ENCODE measurements at regions not wholly inside any gene's neighbourhood (a gene's known extent, or its start where the extent isn't known, plus 50 kb on each side); places are given as distances from the start of the nearest gene placed in this dataset.

- Histone ChIP-seq H2BK120ac (ENCODE audit: low read depth, low read length) (no peak overlapping the region), H2BK15ac (ENCODE audit: low read length) (no peak overlapping the region), H3K18ac (ENCODE audit: low read length) (no peak overlapping the region), H3K27ac (replicated peaks; ENCODE audit: low read length) (no peak overlapping the region), H4K8ac (ENCODE audit: low read depth, low read length) (no peak overlapping the region), H2BK12ac (ENCODE audit: low read length) (no peak overlapping the region), H3K27me3 (ENCODE audit: control insufficient read depth in 3 of 3, insufficient read depth in 3 of 3, low read depth in 1 of 3, low read length in 3 of 3) (no peaks in the 10 kb centered on the region), H3K4ac (ENCODE audit: low read length) (no peak overlapping the region), H3K4me2 (ENCODE audit: insufficient read depth, low read length, poor library complexity, severe bottlenecking) (no peak overlapping the region), H3K79me1 (ENCODE audit: low read depth, low read length) (no peaks in the 10 kb centered on the region), H3K14ac (ENCODE audit: low read length) (no peak overlapping the region), H3K9ac (ENCODE audit: low read depth, low read length, poor library complexity) (no peak overlapping the region), H3K4me1 (ENCODE audit: control insufficient read depth in 2 of 2, insufficient read depth in 1 of 2, low read depth in 1 of 2, low read length in 2 of 2) (no peaks in the 10 kb centered on the region), H4K91ac (ENCODE audit: low read depth, low read length, poor library complexity) (no peak overlapping the region), H2AFZ (ENCODE audit: low read length) (no peak overlapping the region), H2AK5ac (ENCODE audit: low read depth, low read length) (no peak overlapping the region), H3K36me3 (replicated peaks in 1 of 2; ENCODE audit: control insufficient read depth in 2 of 2, insufficient read depth in 2 of 2, low read length in 2 of 2) (no peaks in the 10 kb centered on the region), H2BK5ac (ENCODE audit: low read length) (no peak overlapping the region), H3K9me3 (replicated peaks in 1 of 2; ENCODE audit: control insufficient read depth in 2 of 2, insufficient read depth in 1 of 2, low read depth in 1 of 2, low read length in 2 of 2) (no peaks in the 10 kb centered on the region), H3K4me3 (ENCODE audit: low read length in 2 of 2) (no peak overlapping the region), H3K23ac (ENCODE audit: low read depth, low read length, poor library complexity) (no peak overlapping the region)
- no CpG with 5 or more reads among the region's 15 CpGs for WGBS, 2 donors (ENCODE audit: extremely low coverage in 2 of 2, insufficient read length in 2 of 2, insufficient replicate concordance in 1 of 2)
- DNase-seq (ENCODE audit: low spot score), result no peak
These were observed 127.6 kb upstream of the TFAP2D start for GRCh38 chr6:50585441-50586330.

GRCh38 chr6:50586331-50586675, 127.0 kb upstream of the TFAP2D start:
- WGBS, 2 donors (ENCODE audit: extremely low coverage in 2 of 2, insufficient read length in 2 of 2, insufficient replicate concordance in 1 of 2), result no CpG with 5 or more reads among the region's 2 CpGs
- no peak overlapping the region for H3K4me3 ChIP-seq (ENCODE audit: low read length in 2 of 2)
- no peak overlapping the region for H3K27ac ChIP-seq (replicated peaks; ENCODE audit: low read length)
- no peaks in the 10 kb centered on the region for H3K36me3 ChIP-seq (replicated peaks in 1 of 2; ENCODE audit: control insufficient read depth in 2 of 2, insufficient read depth in 2 of 2, low read length in 2 of 2)
- no peak overlapping the region for H2BK15ac ChIP-seq (ENCODE audit: low read length)
- H3K4ac ChIP-seq (ENCODE audit: low read length), result no peak overlapping the region
- H3K23ac ChIP-seq (ENCODE audit: low read depth, low read length, poor library complexity), result no peak overlapping the region
- H2BK5ac ChIP-seq (ENCODE audit: low read length), result no peak overlapping the region
- H2AK5ac ChIP-seq (ENCODE audit: low read depth, low read length), result no peak overlapping the region
- H3K4me2 ChIP-seq (ENCODE audit: insufficient read depth, low read length, poor library complexity, severe bottlenecking), result no peak overlapping the region
- no peak for DNase-seq (ENCODE audit: low spot score)
- H2BK12ac ChIP-seq (ENCODE audit: low read length), result no peak overlapping the region
- H2BK120ac ChIP-seq (ENCODE audit: low read depth, low read length), result no peak overlapping the region
- H2AFZ ChIP-seq (ENCODE audit: low read length), result no peak overlapping the region
- no peak overlapping the region for H3K9ac ChIP-seq (ENCODE audit: low read depth, low read length, poor library complexity)
- H4K8ac ChIP-seq (ENCODE audit: low read depth, low read length), result no peak overlapping the region
- H3K27me3 ChIP-seq (ENCODE audit: control insufficient read depth in 3 of 3, insufficient read depth in 3 of 3, low read depth in 1 of 3, low read length in 3 of 3), result no peaks in the 10 kb centered on the region
- H3K18ac ChIP-seq (ENCODE audit: low read length), result no peak overlapping the region
- H3K4me1 ChIP-seq (ENCODE audit: control insufficient read depth in 2 of 2, insufficient read depth in 1 of 2, low read depth in 1 of 2, low read length in 2 of 2), result peaks cover 0 to 1% of the 10 kb centered on the region in 2 donors
- H3K79me1 ChIP-seq (ENCODE audit: low read depth, low read length), result no peaks in the 10 kb centered on the region
- H4K91ac ChIP-seq (ENCODE audit: low read depth, low read length, poor library complexity), result no peak overlapping the region
- H3K14ac ChIP-seq (ENCODE audit: low read length), result no peak overlapping the region
- no peaks in the 10 kb centered on the region for H3K9me3 ChIP-seq (replicated peaks in 1 of 2; ENCODE audit: control insufficient read depth in 2 of 2, insufficient read depth in 1 of 2, low read depth in 1 of 2, low read length in 2 of 2)

GRCh38 chr6:50589751-50590470, 123.4 kb upstream of the TFAP2D start:
- Histone ChIP-seq H2AFZ (ENCODE audit: low read length) (no peak overlapping the region), H2AK5ac (ENCODE audit: low read depth, low read length) (no peak overlapping the region), H3K27me3 (ENCODE audit: control insufficient read depth in 3 of 3, insufficient read depth in 3 of 3, low read depth in 1 of 3, low read length in 3 of 3) (no peaks in the 10 kb centered on the region), H3K27ac (replicated peaks; ENCODE audit: low read length) (no peak overlapping the region), H3K4ac (ENCODE audit: low read length) (no peak overlapping the region), H3K4me1 (ENCODE audit: control insufficient read depth in 2 of 2, insufficient read depth in 1 of 2, low read depth in 1 of 2, low read length in 2 of 2) (peaks cover 0 to 1% of the 10 kb centered on the region in 2 donors), H3K4me3 (ENCODE audit: low read length in 2 of 2) (no peak overlapping the region), H2BK120ac (ENCODE audit: low read depth, low read length) (no peak overlapping the region), H2BK5ac (ENCODE audit: low read length) (no peak overlapping the region), H3K23ac (ENCODE audit: low read depth, low read length, poor library complexity) (no peak overlapping the region), H4K91ac (ENCODE audit: low read depth, low read length, poor library complexity) (no peak overlapping the region), H3K79me1 (ENCODE audit: low read depth, low read length) (no peaks in the 10 kb centered on the region), H3K9ac (ENCODE audit: low read depth, low read length, poor library complexity) (no peak overlapping the region), H3K18ac (ENCODE audit: low read length) (no peak overlapping the region), H3K4me2 (ENCODE audit: insufficient read depth, low read length, poor library complexity, severe bottlenecking) (no peak overlapping the region), H2BK15ac (ENCODE audit: low read length) (no peak overlapping the region), H4K8ac (ENCODE audit: low read depth, low read length) (no peak overlapping the region), H2BK12ac (ENCODE audit: low read length) (no peak overlapping the region), H3K14ac (ENCODE audit: low read length) (no peak overlapping the region), H3K36me3 (replicated peaks in 1 of 2; ENCODE audit: control insufficient read depth in 2 of 2, insufficient read depth in 2 of 2, low read length in 2 of 2) (no peaks in the 10 kb centered on the region), H3K9me3 (replicated peaks in 1 of 2; ENCODE audit: control insufficient read depth in 2 of 2, insufficient read depth in 1 of 2, low read depth in 1 of 2, low read length in 2 of 2) (no peaks in the 10 kb centered on the region)
- WGBS, 2 donors (ENCODE audit: extremely low coverage in 2 of 2, insufficient read length in 2 of 2, insufficient replicate concordance in 1 of 2), result no CpG with 5 or more reads among the region's 5 CpGs
- DNase-seq (ENCODE audit: low spot score), result no peak

GRCh38 chr6:50591135-50591534, 122.2 kb upstream of the TFAP2D start:
- Histone ChIP-seq H2BK15ac (ENCODE audit: low read length) (no peak overlapping the region), H3K4me1 (ENCODE audit: control insufficient read depth in 2 of 2, insufficient read depth in 1 of 2, low read depth in 1 of 2, low read length in 2 of 2) (peaks cover 0 to 1% of the 10 kb centered on the region in 2 donors), H3K27me3 (ENCODE audit: control insufficient read depth in 3 of 3, insufficient read depth in 3 of 3, low read depth in 1 of 3, low read length in 3 of 3) (no peaks in the 10 kb centered on the region), H4K8ac (ENCODE audit: low read depth, low read length) (no peak overlapping the region), H2AFZ (ENCODE audit: low read length) (no peak overlapping the region), H2BK5ac (ENCODE audit: low read length) (no peak overlapping the region), H3K36me3 (replicated peaks in 1 of 2; ENCODE audit: control insufficient read depth in 2 of 2, insufficient read depth in 2 of 2, low read length in 2 of 2) (no peaks in the 10 kb centered on the region), H2BK120ac (ENCODE audit: low read depth, low read length) (no peak overlapping the region), H4K91ac (ENCODE audit: low read depth, low read length, poor library complexity) (no peak overlapping the region), H3K9ac (ENCODE audit: low read depth, low read length, poor library complexity) (no peak overlapping the region), H2BK12ac (ENCODE audit: low read length) (no peak overlapping the region), H2AK5ac (ENCODE audit: low read depth, low read length) (no peak overlapping the region), H3K27ac (replicated peaks; ENCODE audit: low read length) (no peak overlapping the region), H3K23ac (ENCODE audit: low read depth, low read length, poor library complexity) (no peak overlapping the region), H3K14ac (ENCODE audit: low read length) (no peak overlapping the region), H3K9me3 (replicated peaks in 1 of 2; ENCODE audit: control insufficient read depth in 2 of 2, insufficient read depth in 1 of 2, low read depth in 1 of 2, low read length in 2 of 2) (no peaks in the 10 kb centered on the region), H3K4me2 (ENCODE audit: insufficient read depth, low read length, poor library complexity, severe bottlenecking) (no peak overlapping the region), H3K4ac (ENCODE audit: low read length) (no peak overlapping the region), H3K18ac (ENCODE audit: low read length) (no peak overlapping the region), H3K79me1 (ENCODE audit: low read depth, low read length) (no peaks in the 10 kb centered on the region), H3K4me3 (ENCODE audit: low read length in 2 of 2) (no peak overlapping the region)
- DNase-seq (ENCODE audit: low spot score), result no peak
- WGBS, 2 donors (ENCODE audit: extremely low coverage in 2 of 2, insufficient read length in 2 of 2, insufficient replicate concordance in 1 of 2), result no CpG with 5 or more reads among the region's 4 CpGs

All from neuronal stem cell (in vitro differentiated cells).